Sigmoid colon (tissue), 3 donors: ENCODE measurements at regions not wholly inside any gene's neighbourhood (a gene's known extent, or its start where the extent isn't known, plus 50 kb on each side); places are given as distances from the start of the nearest gene placed in this dataset.
"Not testable (repeated sequence)": the region's sequence is repeated elsewhere in the genome, so short reads cannot be mapped to it uniquely, and the experiment has no call there.

Source experiments
- CTCF ChIP-seq, 4 experiments: fragments of 450-650 bp in 3 of 4; fragments of 200-600 bp in 1 of 4; IDR thresholded peaks; one replicate each; pipeline ENCODE4 v1.5.1; 2016 to 2019; ENCODE audit warnings: antibody characterized with exemption in 4 of 4, mild to moderate bottlenecking in 3 of 4, moderate library complexity in 2 of 4
- POLR2A ChIP-seq, 2 donors: fragments of 450-650 bp; IDR thresholded peaks; one replicate each; pipeline ENCODE4 v1.6.1; 2016; ENCODE audit warnings: antibody characterized with exemption in 2 of 2, mild to moderate bottlenecking in 2 of 2, moderate library complexity in 2 of 2

GRCh38 chr21:36616773-36617172 is 82.1 kb upstream of the SIM2 start:
- TF ChIP-seq CTCF, POLR2A (IDR thresholded peaks at IDR 0.05): not testable (repeated sequence)
